HG03060 (cell line): ENCODE measurements at regions not wholly inside any gene's neighbourhood (a gene's known extent, or its start where the extent isn't known, plus 50 kb on each side); places are given as distances from the start of the nearest gene placed in this dataset.
"Not testable (repeated sequence)": the region's sequence is repeated elsewhere in the genome, so short reads cannot be mapped to it uniquely, and the experiment has no call there.

Experiments used
- ATAC-seq: cut with Tn5 transposase; IDR thresholded peaks from one replicate; pipeline ENCODE4 v1.9.1; 2021; ENCODE audit warnings: low read depth, moderate number of reproducible peaks; ENCODE audit not compliant: unreplicated experiment

DNA sequence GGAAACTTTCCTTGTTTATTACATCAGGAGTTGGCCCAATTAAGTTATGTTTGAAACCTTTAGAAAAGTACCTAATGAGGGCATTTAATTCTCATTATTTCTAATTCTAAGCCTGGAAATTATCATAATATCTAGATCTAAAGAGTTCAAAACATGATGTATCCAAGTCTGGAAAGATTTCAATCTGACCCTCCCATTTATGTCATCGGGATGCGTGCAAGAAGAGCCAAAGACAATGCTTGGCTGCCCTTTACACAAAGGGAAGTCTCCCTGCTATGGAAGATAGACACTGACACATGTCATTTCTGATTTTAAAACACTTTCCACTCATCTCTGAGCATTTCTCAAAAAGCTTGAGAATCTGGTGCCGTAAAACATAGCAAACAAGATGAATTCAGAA lies 222.4 kb downstream of the ANTXR2 start:
- ATAC-seq: no peak

DNA sequence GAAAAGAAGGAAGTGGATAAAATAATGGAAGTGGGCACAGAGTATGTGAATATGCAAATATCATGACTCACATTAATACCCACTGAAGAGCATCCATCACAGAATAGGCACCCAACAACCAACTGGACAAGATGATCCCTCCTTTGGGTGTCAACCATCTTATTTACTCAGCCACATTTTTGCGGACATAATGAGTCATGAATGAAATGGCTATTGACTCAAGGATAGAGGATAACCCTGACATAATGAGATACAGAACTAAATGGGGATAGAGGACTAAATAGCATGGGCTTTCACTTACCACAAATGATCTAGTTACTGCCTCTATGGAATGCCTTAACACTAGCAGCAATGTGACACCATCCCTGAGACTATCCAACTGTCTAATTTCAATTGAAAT lies 224.7 kb downstream of the ANTXR2 start:
- no peak for ATAC-seq

DNA sequence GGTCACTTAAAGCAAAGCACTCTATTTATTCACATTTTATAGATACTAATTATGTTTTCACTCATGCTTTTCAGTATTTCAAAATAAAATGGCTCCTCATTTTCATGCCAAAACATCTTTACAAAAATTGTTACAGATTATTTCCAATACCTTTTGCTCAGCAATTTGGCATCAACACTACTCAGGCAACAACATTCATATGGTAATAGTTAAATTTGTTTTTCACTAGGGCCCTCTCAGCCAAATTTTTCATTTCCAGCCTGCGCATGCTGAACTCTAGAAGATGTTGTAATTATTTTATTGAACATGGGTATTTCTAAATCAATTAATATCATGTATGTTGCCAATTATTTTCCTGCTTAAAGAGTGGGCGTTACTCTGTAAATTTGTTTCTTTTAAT lies 225.6 kb downstream of the ANTXR2 start:
- no peak for ATAC-seq

DNA sequence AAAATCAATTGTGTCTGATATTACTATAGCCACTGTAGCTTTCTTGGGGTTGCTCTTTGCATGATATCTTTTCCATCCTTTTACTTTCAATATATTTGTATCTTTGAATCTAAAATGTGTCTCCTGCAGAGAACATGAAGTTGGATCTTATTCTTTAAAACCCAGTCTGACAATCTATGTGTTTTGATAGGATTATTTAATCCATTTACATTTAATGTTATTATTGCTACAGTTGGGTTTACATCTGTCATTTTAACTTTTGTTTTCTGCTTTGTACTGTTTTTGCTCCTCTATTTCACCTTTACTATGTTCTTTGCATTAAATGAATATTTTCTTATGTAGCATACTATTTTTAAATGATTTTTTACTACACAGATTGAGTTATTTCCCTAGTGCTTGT lies 230.9 kb downstream of the ANTXR2 start:
- ATAC-seq: no peak

DNA sequence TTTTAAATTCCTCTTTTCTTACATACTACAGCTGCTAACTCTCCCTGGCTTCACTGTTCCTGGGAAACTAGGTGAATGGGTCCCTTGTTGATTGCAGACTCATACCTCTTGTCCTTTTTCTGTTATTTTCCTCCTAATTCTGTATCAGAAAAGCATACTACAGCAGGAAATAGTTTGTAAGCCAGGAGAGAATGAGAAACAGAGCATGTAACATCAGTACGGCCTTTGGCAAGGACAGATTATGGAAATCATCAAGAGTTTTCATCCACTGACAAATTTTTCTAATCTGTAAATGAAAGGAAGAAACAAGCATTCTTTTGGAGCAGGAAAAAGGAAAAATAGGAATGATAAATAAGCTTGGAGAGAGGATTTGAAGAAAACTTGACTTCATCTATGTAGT lies 239.2 kb downstream of the ANTXR2 start:
- ATAC-seq: no peak

DNA sequence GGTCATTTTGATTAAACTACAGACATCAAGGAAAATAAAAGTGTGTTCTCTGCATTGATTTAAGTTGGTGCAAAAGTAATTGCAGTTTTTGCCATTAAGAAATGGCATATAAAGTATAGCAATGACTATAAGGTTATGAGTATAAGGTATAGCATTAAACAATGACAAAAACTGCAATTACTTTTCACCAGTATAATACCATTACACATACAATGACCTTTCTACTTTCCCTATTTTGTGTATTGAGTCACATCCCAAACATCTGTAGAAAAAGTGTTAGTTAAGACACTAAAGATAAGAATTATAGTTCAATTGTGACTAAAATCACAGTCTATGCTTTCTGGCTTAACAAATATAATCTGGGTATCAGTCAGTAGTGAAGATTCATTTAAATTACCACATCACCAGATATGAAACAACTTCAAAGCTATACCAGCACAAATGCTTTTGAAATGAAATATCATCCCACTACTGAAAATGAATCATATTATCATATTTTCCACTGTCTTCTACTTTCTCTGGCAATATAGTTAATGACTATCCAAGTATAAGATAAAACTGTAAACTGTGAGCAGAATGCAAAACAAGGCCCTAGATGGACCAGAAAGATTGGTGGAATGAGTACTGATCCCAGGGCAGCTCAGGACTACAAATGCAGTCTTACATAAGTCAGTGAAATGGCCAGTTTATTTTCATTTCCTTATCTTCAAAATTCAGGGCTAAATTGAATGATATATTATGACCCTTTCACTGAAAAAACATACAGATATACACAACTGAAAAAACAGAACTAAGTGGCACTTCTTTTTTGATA lies 241.1 kb downstream of the ANTXR2 start:
- ATAC-seq: no peak

DNA sequence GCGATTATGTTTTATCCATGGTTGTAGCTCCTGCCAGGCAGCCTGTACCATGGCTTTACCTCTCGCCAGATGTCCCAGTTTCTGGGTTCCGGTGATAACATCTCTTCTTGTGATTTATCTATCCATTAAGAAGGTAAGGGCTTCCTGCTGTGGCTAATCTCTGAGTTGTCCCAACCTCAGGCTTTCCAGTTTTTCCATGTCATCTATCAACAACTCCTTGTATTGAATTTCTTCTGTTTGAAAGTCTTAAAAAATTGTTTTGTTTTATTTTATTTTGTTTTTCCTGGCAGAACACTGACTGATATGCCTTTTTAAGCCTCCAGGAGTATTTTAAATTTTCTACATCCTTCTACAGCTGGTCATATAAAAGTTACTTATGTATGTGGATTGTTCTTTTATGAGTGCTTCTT lies 241.9 kb downstream of the ANTXR2 start:
- no peak for ATAC-seq

DNA sequence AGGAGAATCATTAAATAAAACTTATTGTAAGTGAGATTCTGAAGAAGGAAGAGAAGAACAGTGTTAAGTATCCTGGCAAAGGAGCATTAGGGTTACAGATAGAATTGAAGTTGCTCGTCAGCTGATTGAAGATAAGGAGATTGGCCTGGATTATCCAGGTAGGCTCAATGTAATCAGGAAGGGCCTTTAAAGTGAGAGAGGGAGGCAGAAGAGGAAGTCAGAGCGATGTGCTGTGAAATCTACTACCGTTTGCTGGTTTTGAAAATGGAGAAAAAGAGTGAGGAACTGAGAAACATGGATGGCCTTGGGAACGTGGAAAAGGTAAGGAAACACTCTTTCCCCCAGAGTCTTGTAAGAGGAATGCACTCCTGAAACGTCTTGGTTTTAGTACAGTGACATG lies 245.7 kb downstream of the ANTXR2 start:
- ATAC-seq: no peak

DNA sequence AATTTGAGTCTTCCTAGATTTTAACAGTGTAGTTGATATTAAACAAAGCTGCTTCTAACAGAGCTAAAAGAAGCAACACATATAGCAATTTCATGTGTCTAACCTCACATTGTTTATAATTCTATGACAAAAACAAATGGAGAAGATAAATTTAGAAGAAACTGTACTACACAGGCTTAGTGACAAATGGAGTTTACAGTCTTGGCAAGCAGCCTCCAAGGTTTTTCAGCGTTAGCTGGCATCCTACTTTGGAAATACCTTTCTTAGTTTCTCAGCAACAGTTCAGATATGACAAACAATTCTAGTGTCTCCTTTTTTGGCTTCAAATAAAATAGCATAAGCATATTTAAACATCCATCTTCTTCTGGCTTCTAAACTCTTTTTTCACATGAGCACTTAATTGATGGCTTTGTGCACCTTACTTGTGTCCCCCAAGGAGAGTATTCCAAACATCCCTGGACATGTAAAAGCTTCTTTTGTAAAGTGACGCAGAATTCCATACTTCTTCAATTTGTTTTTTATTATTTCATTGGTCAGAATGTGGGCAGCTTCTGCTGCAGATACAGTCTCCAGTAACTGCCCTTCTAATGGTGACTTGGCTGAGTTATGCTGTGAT lies 249.8 kb downstream of the ANTXR2 start:
- ATAC-seq: no peak

DNA sequence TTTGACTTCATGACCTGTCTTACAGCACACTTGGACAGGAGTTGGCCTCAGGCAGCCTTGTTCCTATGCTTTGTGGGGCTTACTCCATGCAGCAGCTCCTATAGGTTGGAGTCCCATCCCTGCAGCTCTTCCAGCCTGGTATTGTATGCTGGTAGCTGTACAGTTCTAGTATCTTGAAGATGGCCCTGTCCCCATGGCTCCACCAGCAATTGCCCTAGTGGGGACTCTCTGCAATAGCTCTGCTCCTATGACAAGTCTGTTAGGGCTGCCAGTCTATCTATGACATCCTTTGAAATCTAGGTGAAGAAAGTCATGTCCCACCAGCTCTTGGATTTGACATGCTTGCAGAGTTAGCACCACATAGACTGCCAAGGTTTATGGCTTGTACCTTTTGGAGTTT lies 252.6 kb downstream of the ANTXR2 start:
- no peak for ATAC-seq

DNA sequence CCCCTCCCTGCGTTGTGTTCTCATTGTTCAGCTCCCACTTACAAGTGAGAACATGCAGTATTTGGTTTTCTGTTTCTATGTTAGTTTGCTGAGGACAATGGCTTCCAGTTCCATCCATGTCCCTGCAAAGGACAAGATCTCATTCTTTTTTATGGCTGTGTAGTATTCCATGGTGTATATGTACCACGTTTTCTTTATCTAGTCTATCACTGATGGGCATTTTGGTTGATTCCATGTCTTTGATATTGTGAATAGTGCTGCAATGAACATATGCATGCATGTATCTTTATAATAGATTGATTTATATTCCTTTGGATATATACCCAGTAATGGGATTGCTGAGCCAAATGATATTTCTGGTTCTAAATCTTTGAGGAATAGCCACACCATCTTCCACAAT lies 265.1 kb downstream of the ANTXR2 start:
- not testable (repeated sequence) for ATAC-seq

DNA sequence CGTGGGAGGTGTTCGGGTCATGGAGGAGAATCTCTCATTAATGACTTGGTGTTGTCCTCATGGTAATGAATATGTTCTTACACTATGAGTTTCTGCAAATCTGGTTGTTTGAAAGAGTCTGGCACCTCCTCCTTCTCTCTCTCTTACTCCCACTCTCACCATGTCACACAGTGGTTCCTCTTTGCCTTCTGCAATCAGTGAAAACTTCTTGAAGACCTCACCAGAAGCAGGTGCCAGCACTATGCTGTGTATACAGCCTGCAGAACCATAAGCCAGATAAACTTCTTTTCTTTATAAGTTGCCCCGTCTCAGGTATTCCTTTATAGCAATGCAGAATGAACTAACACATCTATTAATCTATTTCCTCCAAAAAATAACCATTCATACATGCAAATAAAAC lies 275.0 kb downstream of the ANTXR2 start:
- ATAC-seq: no peak

DNA sequence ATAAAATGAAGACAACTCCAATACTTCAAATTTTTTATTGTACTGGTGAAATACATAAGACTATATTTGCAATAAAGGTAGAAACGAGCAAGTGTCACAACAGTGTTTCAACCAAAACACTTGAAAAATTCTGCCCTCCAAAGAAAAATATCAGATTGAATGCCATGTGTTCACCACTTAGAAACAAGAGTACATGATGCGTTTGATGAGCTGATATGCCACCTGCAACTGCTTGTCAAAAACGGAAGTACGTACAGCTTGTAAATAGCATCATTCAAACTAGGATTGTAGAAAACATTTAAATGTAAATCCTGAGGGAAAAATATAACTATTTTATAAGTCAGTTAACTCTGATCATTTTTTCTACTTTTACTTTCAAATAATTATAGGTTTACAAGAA lies 276.1 kb downstream of the ANTXR2 start:
- no peak for ATAC-seq

DNA sequence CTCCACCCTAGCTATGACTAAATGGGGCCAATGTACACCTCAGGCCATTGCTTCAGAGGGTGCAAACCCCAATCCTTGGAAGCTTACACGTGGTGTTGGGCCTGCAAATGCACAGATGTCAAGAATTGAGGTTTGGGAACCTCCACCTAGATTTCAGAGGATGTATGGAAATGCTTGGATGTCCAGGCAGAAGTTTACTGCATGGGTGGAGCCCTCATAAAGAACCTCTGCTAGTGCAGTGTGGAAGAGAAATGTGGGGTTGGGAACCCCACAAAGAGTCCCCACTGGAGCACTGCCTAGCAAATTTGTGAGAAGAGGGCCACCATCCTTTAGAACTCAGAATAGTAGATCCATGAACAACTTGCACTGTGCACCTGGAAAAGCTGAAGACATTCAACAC lies 284.1 kb downstream of the ANTXR2 start:
- ATAC-seq: no peak

DNA sequence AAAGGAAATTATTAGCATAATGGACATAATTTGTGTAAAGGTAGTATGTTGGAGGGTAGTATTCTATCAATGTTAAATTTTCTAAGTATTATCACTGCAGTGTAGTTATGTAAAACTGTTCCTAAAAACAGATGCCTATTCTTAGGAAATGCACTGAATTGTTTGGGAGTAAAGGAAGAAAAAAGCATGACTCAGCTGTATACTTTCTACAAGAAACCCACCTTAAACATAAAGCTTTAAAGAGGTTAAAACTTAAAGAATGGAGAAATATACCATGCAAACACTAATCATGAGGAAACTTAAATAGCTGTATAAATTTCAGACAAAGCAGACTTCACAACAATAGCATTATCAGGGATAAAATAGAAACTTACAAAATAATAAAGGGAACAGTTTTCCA lies 292.9 kb downstream of the ANTXR2 start:
- no peak for ATAC-seq

DNA sequence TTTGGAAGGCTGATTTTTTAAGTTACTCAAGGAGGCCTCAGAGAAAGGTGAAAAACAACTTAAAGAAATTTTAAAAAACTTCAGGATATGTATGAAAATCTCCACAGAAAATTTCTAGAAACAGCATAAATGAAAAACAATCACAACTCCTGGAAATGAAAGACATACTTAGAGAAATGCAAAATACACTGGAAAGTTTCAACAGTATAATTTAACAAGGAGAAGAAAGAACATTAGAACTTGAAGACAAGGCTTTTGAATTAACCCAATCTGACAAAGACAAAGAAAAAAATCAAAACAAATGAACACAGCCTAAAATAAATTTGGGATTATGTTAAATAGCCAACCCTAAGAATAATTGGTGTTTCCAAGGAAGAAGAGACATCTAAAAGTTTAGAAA lies 300.5 kb downstream of the ANTXR2 start:
- ATAC-seq: no peak

DNA sequence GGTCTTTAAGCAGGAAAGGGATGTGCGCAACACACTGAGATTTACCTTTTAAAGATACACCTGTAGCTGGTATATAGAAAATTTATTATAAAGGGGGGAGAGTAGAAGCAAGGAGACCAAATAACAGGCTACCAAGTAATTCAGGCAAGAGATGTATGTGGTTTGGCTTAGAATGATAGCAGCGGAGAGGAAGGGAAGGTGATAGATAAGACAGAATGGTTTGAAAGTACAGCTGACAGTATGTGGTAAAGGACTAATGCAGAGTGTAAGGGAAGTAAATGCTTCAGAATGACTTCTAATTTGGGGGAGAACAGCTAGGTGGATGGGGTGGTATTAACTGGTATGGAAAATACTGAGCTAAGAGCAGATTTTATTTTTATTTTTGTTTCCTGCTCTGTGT lies 308.9 kb downstream of the ANTXR2 start:
- no peak for ATAC-seq

DNA sequence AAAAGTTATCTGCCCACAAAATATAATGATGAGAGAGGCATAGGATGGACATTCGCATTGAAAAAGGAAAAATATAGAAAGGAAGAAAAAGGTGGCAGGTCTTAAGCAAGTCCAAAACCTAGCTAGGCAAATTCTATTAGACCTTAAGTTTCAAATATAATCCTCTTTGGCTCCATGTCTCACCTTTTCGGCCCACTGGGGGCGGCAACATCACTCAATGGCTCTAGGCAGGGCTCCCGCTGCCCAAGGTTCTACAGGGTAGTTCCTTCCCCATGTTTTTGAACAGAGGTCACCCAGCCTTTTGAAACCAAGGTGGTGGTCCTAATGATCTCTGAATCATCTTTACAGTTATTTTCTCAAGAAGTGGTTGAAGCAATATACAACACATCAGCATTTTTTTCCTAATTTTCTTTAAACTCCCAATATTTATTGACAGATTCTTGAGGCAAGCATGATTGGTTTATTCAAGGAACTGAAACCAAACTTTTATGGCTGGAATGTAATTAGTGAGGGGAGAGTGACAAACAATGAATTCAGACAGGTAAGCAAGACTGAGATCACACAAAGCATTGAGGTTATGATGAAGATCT lies 309.4 kb downstream of the ANTXR2 start:
- no peak for ATAC-seq

DNA sequence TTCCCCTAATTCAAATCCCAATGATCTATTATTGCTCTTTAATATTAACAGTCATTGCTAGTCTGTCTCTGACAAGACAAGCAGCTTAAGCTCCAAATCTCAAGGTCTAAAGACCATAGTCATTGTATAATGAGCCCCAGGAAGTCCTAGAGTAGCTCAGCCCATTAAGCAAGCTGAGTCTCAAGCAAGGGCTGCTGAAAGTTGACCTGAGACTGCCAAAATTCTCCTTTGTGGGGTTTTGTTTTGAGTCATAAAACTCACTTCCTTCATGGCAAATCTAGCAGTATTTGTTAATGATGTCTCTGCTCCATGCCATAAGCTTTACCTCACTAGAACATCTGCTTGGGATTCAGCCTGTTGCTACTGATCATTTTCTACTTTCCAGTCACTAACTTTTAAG lies 313.2 kb downstream of the ANTXR2 start:
- no peak for ATAC-seq

DNA sequence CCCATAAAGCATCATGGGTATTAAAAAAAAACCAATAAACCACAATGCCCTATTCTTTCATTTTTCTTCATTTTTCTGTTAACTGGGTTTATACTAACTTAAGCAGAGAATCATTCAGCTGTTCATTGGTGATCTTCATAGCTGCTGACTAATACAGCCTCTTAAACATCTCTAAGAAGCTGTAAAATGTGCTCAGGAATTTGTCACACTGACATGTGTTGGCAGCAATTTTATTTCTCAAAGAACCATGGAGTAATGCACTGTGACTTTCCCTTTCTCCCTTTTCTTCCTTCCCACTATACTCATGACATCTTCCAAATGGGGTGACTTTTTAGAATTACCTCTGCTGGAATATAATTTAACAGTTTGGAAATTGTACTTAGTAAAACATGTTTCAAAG lies 315.4 kb downstream of the ANTXR2 start:
- ATAC-seq: no peak

DNA sequence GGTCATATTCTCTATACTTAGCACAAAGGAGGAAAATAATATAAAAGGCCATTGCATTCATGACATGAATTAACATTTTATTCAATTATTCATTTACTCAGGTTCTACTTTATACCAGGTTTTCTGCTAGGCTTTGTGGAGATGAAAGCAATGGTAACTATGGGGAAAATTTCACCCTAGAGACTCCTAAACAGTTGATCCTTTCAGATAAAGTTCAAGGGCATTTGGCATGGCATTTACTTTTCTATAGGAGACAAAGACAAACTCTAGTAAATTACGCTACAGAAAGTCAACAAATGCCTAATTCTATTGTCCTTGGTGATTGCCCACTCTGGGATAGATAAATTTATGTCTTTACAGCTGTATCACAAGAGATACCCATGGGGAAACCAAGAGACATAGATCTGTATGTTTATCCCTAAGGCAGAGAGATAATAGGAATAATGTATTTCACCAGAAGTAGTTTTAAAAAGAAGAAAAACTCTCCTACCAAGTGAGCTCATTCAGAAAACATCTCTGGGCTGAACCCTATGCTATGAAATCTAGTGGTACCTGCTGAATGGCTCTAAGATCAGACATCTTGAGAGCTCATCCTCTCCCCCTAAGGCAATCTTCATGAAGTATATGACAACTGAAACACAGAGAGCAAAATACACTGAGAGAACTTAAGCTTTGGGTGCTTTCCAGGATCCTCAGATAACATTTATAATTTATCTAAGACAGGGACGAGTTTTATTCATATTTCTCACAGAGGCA lies 316.7 kb downstream of the ANTXR2 start:
- ATAC-seq: no peak
